ENCODE measurements at regions not wholly inside any gene's neighbourhood (a gene's known extent, or its start where the extent isn't known, plus 50 kb on each side); places are given as distances from the start of the nearest gene placed in this dataset.

DNA sequence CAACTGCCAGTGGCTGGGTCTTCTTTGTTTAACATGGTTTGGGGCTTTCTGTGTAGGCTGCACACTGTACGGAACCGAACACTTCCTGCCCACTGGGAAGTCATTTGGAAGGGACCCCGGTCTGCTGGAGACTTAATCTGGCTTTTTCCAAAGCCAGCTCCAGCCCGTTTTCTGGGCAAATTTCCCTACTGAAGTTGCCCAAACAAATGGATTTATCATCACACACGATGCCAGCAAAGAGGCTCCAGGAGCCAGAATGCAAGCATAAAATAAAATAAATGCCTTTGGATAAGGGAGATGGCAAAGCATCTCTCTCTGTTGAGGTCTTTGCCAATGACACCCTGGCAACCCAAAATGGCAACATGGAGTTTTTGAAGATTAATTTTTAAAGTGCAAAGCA is 259.9 kb upstream of the IRX3 start:
- Mint-ChIP-seq H3K9me3 (ENCODE audit: unreplicated experiment) (no peaks in the 10 kb centered on the region), H3K27ac (ENCODE audit: low read depth, unreplicated experiment) (no peak overlapping the region), H3K36me3 (ENCODE audit: insufficient read depth, unreplicated experiment) (peaks cover 5% of the 10 kb centered on the region), H3K27me3 (ENCODE audit: insufficient read depth, unreplicated experiment) (peaks cover 46% of the 10 kb centered on the region), H3K4me1 (ENCODE audit: insufficient read depth, unreplicated experiment) (no peaks in the 10 kb centered on the region), H3K4me3 (ENCODE audit: unreplicated experiment) (no peak overlapping the region)
- POLR2A ChIA-PET, result interaction anchor here (0.6 kb wide), 1 partner anchor 110 kb away, joined by 3 read pairs; no protein-coding TSS in a partner anchor
- intact Hi-C loops (cut with micrococcal nuclease), result no loop called here
- DNase-seq (ENCODE audit: unreplicated experiment), result no peak
- BruUV-seq (replicated peaks), result no TSS peak
- TF ChIP-seq CTCF (IDR thresholded peaks at IDR 0.05; ENCODE audit: unreplicated experiment), result no peak
- CTCF ChIA-PET, result interaction anchor here (0.7 kb wide), 1 partner anchor 9 kb away, joined by 4 read pairs; no protein-coding TSS in a partner anchor

GRCh38 chr16:54545854-54546511 is 259.4 kb upstream of the IRX3 start:
- Mint-ChIP-seq H3K27me3 (ENCODE audit: insufficient read depth, unreplicated experiment) (peaks cover 46% of the 10 kb centered on the region), H3K4me3 (ENCODE audit: unreplicated experiment) (no peak overlapping the region), H3K27ac (ENCODE audit: low read depth, unreplicated experiment) (no peak overlapping the region), H3K36me3 (ENCODE audit: insufficient read depth, unreplicated experiment) (peaks cover 5% of the 10 kb centered on the region), H3K9me3 (ENCODE audit: unreplicated experiment) (no peaks in the 10 kb centered on the region), H3K4me1 (ENCODE audit: insufficient read depth, unreplicated experiment) (no peaks in the 10 kb centered on the region)
- CTCF ChIA-PET, result interaction anchor here (0.7 kb wide), 1 partner anchor 8 kb away, joined by 4 read pairs; no protein-coding TSS in a partner anchor
- TF ChIP-seq CTCF (IDR thresholded peaks at IDR 0.05; ENCODE audit: unreplicated experiment), result no peak
- POLR2A ChIA-PET, result interaction anchor here (0.6 kb wide), 1 partner anchor 110 kb away, joined by 3 read pairs; no protein-coding TSS in a partner anchor
- DNase-seq (ENCODE audit: unreplicated experiment), result no peak
- intact Hi-C loops (cut with micrococcal nuclease), result no loop called here
- no TSS peak for BruUV-seq (replicated peaks)

DNA sequence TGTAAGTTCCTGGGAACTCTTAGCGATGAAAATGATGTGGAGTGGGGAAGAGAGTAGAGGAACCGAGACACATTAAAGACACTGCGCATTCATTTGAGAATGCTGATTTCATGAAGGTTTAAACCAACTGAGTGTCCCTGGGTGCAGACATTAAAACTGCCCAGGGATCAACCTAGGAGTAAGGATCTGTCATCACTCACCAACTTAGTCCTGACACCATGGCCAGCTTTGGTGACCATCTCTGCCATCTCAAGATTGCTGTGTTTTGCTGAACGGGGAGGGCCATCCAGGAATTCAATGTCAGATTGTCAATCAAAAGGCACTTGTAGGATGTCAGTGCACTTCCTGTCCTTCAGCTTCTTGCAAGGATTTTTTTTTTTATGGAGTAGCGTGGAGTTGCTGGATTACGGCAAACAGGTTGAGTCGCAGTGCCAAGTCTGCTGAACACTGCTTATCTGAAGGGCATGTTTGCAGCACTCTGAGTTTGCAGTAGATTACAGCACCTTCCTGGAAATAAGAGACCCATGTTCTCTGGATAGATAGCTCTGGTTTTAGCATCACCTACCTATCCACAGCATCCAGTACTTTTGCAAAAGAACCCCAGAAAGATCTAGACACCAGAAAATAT is 258.1 kb upstream of the IRX3 start:
- H3K9me3 Mint-ChIP-seq (ENCODE audit: unreplicated experiment), result no peaks in the 10 kb centered on the region
- H3K27me3 Mint-ChIP-seq (ENCODE audit: insufficient read depth, unreplicated experiment), result peaks cover 46% of the 10 kb centered on the region
- H3K27ac Mint-ChIP-seq (ENCODE audit: low read depth, unreplicated experiment), result no peak overlapping the region
- H3K4me3 Mint-ChIP-seq (ENCODE audit: unreplicated experiment), result no peak overlapping the region
- POLR2A ChIA-PET, result interaction anchor here (0.7 kb wide), 1 partner anchor 38 kb away, joined by 3 read pairs; no protein-coding TSS in a partner anchor
- CTCF ChIA-PET, result interaction anchor here (0.6 to 0.7 kb wide), 3 partner anchors 48 to 262 kb away, joined by 3 to 7 read pairs (median 4); no protein-coding TSS in a partner anchor
- DNase-seq (ENCODE audit: unreplicated experiment), result no peak
- no peak for TF ChIP-seq CTCF (IDR thresholded peaks at IDR 0.05; ENCODE audit: unreplicated experiment)
- H3K4me1 Mint-ChIP-seq (ENCODE audit: insufficient read depth, unreplicated experiment), result no peaks in the 10 kb centered on the region
- intact Hi-C loops (cut with micrococcal nuclease), result no loop called here
- no TSS peak for BruUV-seq (replicated peaks)
- peaks cover 5% of the 10 kb centered on the region for H3K36me3 Mint-ChIP-seq (ENCODE audit: insufficient read depth, unreplicated experiment)

GRCh38 chr16:54542805-54543505 is 256.4 kb upstream of the IRX3 start:
- ChIA-PET POLR2A (no interaction called here), CTCF (interaction anchor here (0.6 kb wide), 1 partner anchor 1040 kb away, joined by 3 read pairs; the partner anchor contains the start of gene AKTIP)
- TF ChIP-seq CTCF (IDR thresholded peaks at IDR 0.05; ENCODE audit: unreplicated experiment), result no peak
- Mint-ChIP-seq H3K27me3 (ENCODE audit: insufficient read depth, unreplicated experiment) (peaks cover 38% of the 10 kb centered on the region), H3K4me3 (ENCODE audit: unreplicated experiment) (no peak overlapping the region), H3K36me3 (ENCODE audit: insufficient read depth, unreplicated experiment) (peaks cover 5% of the 10 kb centered on the region), H3K4me1 (ENCODE audit: insufficient read depth, unreplicated experiment) (no peaks in the 10 kb centered on the region), H3K9me3 (ENCODE audit: unreplicated experiment) (no peaks in the 10 kb centered on the region), H3K27ac (ENCODE audit: low read depth, unreplicated experiment) (no peak overlapping the region)
- intact Hi-C loops (cut with micrococcal nuclease), result no loop called here
- no TSS peak for BruUV-seq (replicated peaks)
- no peak for DNase-seq (ENCODE audit: unreplicated experiment)
